ENCODE measurements at regions not wholly inside any gene's neighbourhood (a gene's known extent, or its start where the extent isn't known, plus 50 kb on each side); places are given as distances from the start of the nearest gene placed in this dataset.

GRCh38 chr1:59006932-59007331, 223.1 kb upstream of the JUN start:
- in situ Hi-C loops (cut with MboI; ENCODE audit: low pct_unique_long_range_greater_than_20kb, low sequenced_read_pairs): no loop called here
- DNase-seq: no peak

- in situ Hi-C loops (cut with MboI; ENCODE audit: low pct_unique_long_range_greater_than_20kb, low sequenced_read_pairs): no loop called here
Measured at GRCh38 chr1:59007429-59007819, 223.6 kb upstream of the JUN start.

GRCh38 chr1:59007820-59008598, 224.2 kb upstream of the JUN start:
- no peak for DNase-seq
- in situ Hi-C loops (cut with MboI; ENCODE audit: low pct_unique_long_range_greater_than_20kb, low sequenced_read_pairs): no loop called here

More at GRCh38 chr1:59007429-59007819, 223.6 kb upstream of the JUN start:
- DNase-seq: no peak

- in situ Hi-C loops (cut with MboI; ENCODE audit: low pct_unique_long_range_greater_than_20kb, low sequenced_read_pairs): no loop called here
- no peak for DNase-seq
Measured at GRCh38 chr1:59008599-59009347, 224.9 kb upstream of the JUN start.

- in situ Hi-C loops (cut with MboI; ENCODE audit: low pct_unique_long_range_greater_than_20kb, low sequenced_read_pairs): no loop called here
- no peak for DNase-seq
Measured at GRCh38 chr1:59011663-59012062, 227.8 kb upstream of the JUN start.

- DNase-seq: no peak
- in situ Hi-C loops (cut with MboI; ENCODE audit: low pct_unique_long_range_greater_than_20kb, low sequenced_read_pairs): no loop called here
Measured at GRCh38 chr1:59012378-59012777, 228.5 kb upstream of the JUN start.

- DNase-seq: no peak
- in situ Hi-C loops (cut with MboI; ENCODE audit: low pct_unique_long_range_greater_than_20kb, low sequenced_read_pairs): no loop called here
Measured at GRCh38 chr1:59013276-59013927, 229.6 kb upstream of the JUN start.

- no peak for DNase-seq
- in situ Hi-C loops (cut with MboI; ENCODE audit: low pct_unique_long_range_greater_than_20kb, low sequenced_read_pairs): no loop called here
Measured at GRCh38 chr1:59013928-59014279, 230.1 kb upstream of the JUN start.

- in situ Hi-C loops (cut with MboI; ENCODE audit: low pct_unique_long_range_greater_than_20kb, low sequenced_read_pairs): no loop called here
Measured at GRCh38 chr1:59014827-59015226, 231.0 kb upstream of the JUN start.

GRCh38 chr1:59015708-59016107, 231.9 kb upstream of the JUN start:
- in situ Hi-C loops (cut with MboI; ENCODE audit: low pct_unique_long_range_greater_than_20kb, low sequenced_read_pairs): no loop called here
- no peak for DNase-seq

More at GRCh38 chr1:59014827-59015226, 231.0 kb upstream of the JUN start:
- DNase-seq: no peak

- no peak for DNase-seq
- in situ Hi-C loops (cut with MboI; ENCODE audit: low pct_unique_long_range_greater_than_20kb, low sequenced_read_pairs): no loop called here
Measured at GRCh38 chr1:59016390-59016789, 232.5 kb upstream of the JUN start.

- in situ Hi-C loops (cut with MboI; ENCODE audit: low pct_unique_long_range_greater_than_20kb, low sequenced_read_pairs): no loop called here
Measured at GRCh38 chr1:59017501-59018231, 233.8 kb upstream of the JUN start.

GRCh38 chr1:59018446-59018845, 234.6 kb upstream of the JUN start:
- no peak for DNase-seq
- in situ Hi-C loops (cut with MboI; ENCODE audit: low pct_unique_long_range_greater_than_20kb, low sequenced_read_pairs): no loop called here

More at GRCh38 chr1:59017501-59018231, 233.8 kb upstream of the JUN start:
- no peak for DNase-seq

GRCh38 chr1:59018860-59019259, 235.0 kb upstream of the JUN start:
- no peak for DNase-seq
- in situ Hi-C loops (cut with MboI; ENCODE audit: low pct_unique_long_range_greater_than_20kb, low sequenced_read_pairs): no loop called here

GRCh38 chr1:59020151-59020997, 236.5 kb upstream of the JUN start:
- in situ Hi-C loops (cut with MboI; ENCODE audit: low pct_unique_long_range_greater_than_20kb, low sequenced_read_pairs): no loop called here
- DNase-seq: peak; percentile 72

- no peak for DNase-seq
- in situ Hi-C loops (cut with MboI; ENCODE audit: low pct_unique_long_range_greater_than_20kb, low sequenced_read_pairs): no loop called here
Measured at GRCh38 chr1:59022199-59022598, 238.4 kb upstream of the JUN start.

GRCh38 chr1:59022799-59023198, 239.0 kb upstream of the JUN start:
- in situ Hi-C loops (cut with MboI; ENCODE audit: low pct_unique_long_range_greater_than_20kb, low sequenced_read_pairs): no loop called here
- DNase-seq: no peak

- in situ Hi-C loops (cut with MboI; ENCODE audit: low pct_unique_long_range_greater_than_20kb, low sequenced_read_pairs): no loop called here
- no peak for DNase-seq
Measured at GRCh38 chr1:59025201-59025600, 241.4 kb upstream of the JUN start.
